ACC112 (cell line): ENCODE measurements at regions not wholly inside any gene's neighbourhood (a gene's known extent, or its start where the extent isn't known, plus 50 kb on each side); places are given as distances from the start of the nearest gene placed in this dataset.

Experiments used
- H2AFZ ChIP-seq: fragments of 200-600 bp; sonication (generic); one replicate; pipeline ENCODE4 v1.6.0; 2017; ENCODE audit warnings: antibody characterized with exemption, low read length; ENCODE audit not compliant: unreplicated experiment
- H3K27ac ChIP-seq: fragments of 200-600 bp; sonication (generic); 2 replicates; pipeline ENCODE4 v1.5.1; 2014; ENCODE audit warnings: low read depth, mild to moderate bottlenecking, antibody characterized with exemption, low read length, moderate library complexity
- H3K27me3 ChIP-seq: fragments of 200-600 bp; sonication (generic); 2 replicates; pipeline ENCODE4 v1.6.1; 2014; ENCODE audit warnings: mild to moderate bottlenecking, antibody characterized with exemption, low read length, moderate library complexity, mixed read lengths; ENCODE audit not compliant: insufficient read depth
- H3K36me3 ChIP-seq: fragments of 200-600 bp; sonication (generic); 2 replicates; pipeline ENCODE4 v1.6.1; 2016; ENCODE audit warnings: mild to moderate bottlenecking, antibody characterized with exemption, low read length, moderate library complexity, mixed read lengths; ENCODE audit not compliant: insufficient read depth
- H3K4me1 ChIP-seq: fragments of 200-600 bp; sonication (generic); one replicate; pipeline ENCODE4 v1.6.1; 2016; ENCODE audit warnings: low read length, mixed read lengths; ENCODE audit not compliant: insufficient read depth, unreplicated experiment, control insufficient read depth
- H3K4me3 ChIP-seq: fragments of 200-600 bp; sonication (generic); 2 replicates; pipeline ENCODE4 v1.5.1; 2014; ENCODE audit warnings: mild to moderate bottlenecking, low read depth, low read length
- H3K79me2 ChIP-seq: fragments of 200-600 bp; sonication (generic); one replicate; pipeline ENCODE4 v1.6.0; 2016; ENCODE audit warnings: low read length; ENCODE audit not compliant: control insufficient read depth, unreplicated experiment, insufficient read depth

DNA sequence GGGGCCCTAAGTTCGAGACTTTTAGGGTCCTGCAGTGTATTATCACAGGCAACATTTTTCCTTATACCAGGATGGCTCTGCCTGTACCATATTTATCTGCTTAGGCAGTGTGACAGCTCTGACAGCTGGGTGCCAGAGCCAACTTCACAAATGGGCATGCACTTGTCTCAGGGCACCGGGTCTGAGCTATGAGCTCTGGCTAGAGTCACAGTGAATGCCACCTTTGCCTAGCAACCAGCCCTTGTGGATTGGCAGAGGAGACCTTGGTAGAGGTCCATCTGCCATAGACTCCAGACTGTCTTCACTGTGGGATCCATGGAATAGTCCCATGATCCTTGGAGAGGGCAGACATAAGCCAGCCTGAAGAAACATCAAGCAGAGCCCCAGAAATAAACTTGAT is 746.6 kb upstream of the TSPY4 start:
- Histone ChIP-seq H3K27ac (no peak overlapping the region), H3K36me3 (no peaks in the 10 kb centered on the region), H3K27me3 (no peaks in the 10 kb centered on the region), H3K79me2 (no peaks in the 10 kb centered on the region), H3K4me1 (no peaks in the 10 kb centered on the region), H2AFZ (no peak overlapping the region), H3K4me3 (no peak overlapping the region)

DNA sequence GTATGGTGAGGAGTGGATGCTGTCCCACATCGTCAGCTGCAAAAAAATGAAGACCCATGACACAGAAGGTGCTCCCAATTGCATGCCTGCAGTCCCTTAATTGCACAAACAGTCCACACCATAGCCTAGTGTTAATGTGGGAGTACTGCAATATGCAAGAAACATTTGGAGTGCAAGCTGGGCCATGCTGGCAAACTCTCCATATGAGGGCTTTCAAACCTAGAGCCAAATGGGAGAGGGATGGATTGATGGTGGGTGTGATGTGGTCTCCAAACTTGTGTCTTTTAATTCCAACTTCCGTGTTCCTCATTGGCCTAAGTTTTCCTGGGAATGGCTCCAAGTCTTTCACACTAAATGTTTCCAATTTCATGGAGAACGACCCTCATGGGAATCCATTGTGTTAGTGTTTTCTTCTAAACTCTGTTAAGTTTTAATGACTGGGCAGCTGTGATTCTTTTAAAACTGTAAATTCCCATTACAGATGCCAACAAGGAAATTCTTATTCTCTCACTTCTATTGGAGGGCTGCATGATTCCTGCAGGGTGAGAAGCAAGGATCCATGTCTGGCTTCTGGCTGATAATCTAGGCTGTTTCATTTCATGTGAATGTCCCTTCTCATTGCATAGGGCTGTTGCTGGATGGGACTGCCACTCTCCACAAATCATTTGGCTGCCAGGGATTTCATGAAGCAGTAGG is 745.3 kb upstream of the TSPY4 start:
- no peaks in the 10 kb centered on the region for H3K79me2 ChIP-seq
- H3K27ac ChIP-seq, result no peak overlapping the region
- no peak overlapping the region for H3K4me3 ChIP-seq
- no peaks in the 10 kb centered on the region for H3K4me1 ChIP-seq
- H3K36me3 ChIP-seq, result no peaks in the 10 kb centered on the region
- H3K27me3 ChIP-seq, result no peaks in the 10 kb centered on the region
- no peak overlapping the region for H2AFZ ChIP-seq

DNA sequence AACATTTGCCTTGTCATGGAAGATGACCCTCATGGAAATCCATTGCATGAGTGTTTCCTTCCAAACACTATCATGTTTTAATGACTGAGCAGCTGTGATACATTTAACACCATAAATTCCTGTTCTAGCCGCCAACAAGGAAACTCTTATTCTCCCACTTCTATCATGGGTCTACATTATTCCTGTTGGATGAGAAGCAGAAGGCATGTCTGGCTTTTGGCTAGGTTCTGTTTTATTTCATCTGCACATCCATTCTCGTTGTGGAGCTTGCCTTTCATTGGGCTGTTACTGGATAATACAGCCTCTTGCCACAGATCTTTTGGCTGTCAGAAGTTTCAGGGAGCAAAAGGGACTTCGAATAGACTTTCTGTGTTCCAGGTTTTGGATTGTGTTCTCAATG is 742.6 kb upstream of the TSPY4 start:
- H3K27ac ChIP-seq, result no peak overlapping the region
- no peaks in the 10 kb centered on the region for H3K27me3 ChIP-seq
- no peaks in the 10 kb centered on the region for H3K36me3 ChIP-seq
- no peak overlapping the region for H2AFZ ChIP-seq
- H3K4me1 ChIP-seq, result no peaks in the 10 kb centered on the region
- no peaks in the 10 kb centered on the region for H3K79me2 ChIP-seq
- H3K4me3 ChIP-seq, result no peak overlapping the region

- Histone ChIP-seq H2AFZ (no peak overlapping the region), H3K27ac (no peak overlapping the region), H3K79me2 (no peaks in the 10 kb centered on the region), H3K36me3 (no peaks in the 10 kb centered on the region), H3K4me3 (no peak overlapping the region), H3K4me1 (no peaks in the 10 kb centered on the region), H3K27me3 (no peaks in the 10 kb centered on the region)
Measured at GRCh38 chrY:8599141-8599540, 738.1 kb upstream of the TSPY4 start.

- H3K36me3 ChIP-seq, result no peaks in the 10 kb centered on the region
- no peaks in the 10 kb centered on the region for H3K27me3 ChIP-seq
- no peak overlapping the region for H3K27ac ChIP-seq
- no peak overlapping the region for H2AFZ ChIP-seq
- no peak overlapping the region for H3K4me3 ChIP-seq
- no peaks in the 10 kb centered on the region for H3K79me2 ChIP-seq
- no peaks in the 10 kb centered on the region for H3K4me1 ChIP-seq
Measured at GRCh38 chrY:8610620-8611019, 726.6 kb upstream of the TSPY4 start.

DNA sequence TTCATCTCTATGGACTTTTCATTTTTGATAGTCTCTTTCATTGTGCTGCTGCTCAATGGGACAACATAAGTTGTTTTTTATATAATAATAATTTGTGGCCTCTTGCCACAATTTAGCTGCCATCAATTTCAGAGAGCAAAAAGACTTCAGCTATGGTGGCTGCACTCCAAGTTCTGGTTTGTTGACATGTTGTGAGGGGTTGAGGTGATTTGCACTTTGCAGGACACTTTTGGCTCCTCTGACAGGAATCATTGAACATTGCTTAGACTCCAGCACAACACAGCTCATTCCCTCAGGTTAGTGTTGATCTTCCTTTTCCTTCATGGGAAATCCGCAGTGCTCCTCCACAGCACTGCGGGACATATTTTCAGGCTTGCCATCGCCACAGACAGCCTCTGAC is 725.4 kb upstream of the TSPY4 start:
- Histone ChIP-seq H3K79me2 (no peaks in the 10 kb centered on the region), H2AFZ (no peak overlapping the region), H3K4me1 (no peaks in the 10 kb centered on the region), H3K27ac (no peak overlapping the region), H3K27me3 (no peaks in the 10 kb centered on the region), H3K4me3 (no peak overlapping the region), H3K36me3 (no peaks in the 10 kb centered on the region)

DNA sequence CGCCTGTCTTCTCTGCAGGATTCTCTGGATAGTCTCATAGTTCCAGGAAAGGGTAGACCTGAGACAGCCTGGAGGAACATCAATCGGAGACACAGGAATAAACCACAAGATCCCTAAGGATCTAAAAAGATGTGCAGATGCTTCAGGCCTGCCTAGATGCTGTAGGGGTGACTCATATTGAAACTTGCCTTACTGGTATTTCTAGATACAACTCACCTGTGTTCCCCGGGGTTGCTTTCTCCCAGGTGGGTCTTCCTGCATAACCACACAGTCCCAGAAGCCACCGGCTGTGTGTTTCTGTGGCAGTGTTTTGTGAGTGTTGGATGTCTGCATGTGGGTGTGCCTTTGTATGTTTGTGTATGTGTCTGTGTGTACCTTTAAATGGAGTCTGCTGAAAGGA is 719.0 kb upstream of the TSPY4 start:
- no peak overlapping the region for H3K27ac ChIP-seq
- no peak overlapping the region for H2AFZ ChIP-seq
- H3K27me3 ChIP-seq, result no peaks in the 10 kb centered on the region
- no peak overlapping the region for H3K4me3 ChIP-seq
- H3K36me3 ChIP-seq, result no peaks in the 10 kb centered on the region
- H3K79me2 ChIP-seq, result no peaks in the 10 kb centered on the region
- H3K4me1 ChIP-seq, result no peaks in the 10 kb centered on the region

DNA sequence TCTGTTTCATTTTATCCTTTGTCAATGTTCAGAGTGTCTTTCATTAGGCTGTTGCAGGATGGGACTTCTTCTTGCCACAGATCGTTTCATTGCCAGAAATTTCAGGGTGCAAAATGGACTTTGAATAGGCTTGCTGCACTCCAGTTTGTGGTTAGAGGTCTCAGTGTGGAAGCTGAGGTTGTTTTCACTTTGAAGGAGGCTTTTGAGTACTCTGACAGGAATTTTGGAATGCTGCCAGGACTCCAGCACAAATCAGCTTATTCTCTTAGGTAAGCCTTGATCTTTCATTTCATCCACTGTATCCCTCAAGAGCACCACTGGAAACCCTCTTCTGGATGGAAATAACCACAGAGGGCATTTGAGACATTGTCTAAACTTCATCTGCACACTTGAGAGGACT is 715.1 kb upstream of the TSPY4 start:
- H3K79me2 ChIP-seq, result no peaks in the 10 kb centered on the region
- H3K4me1 ChIP-seq, result no peaks in the 10 kb centered on the region
- no peaks in the 10 kb centered on the region for H3K36me3 ChIP-seq
- no peaks in the 10 kb centered on the region for H3K27me3 ChIP-seq
- no peak overlapping the region for H3K4me3 ChIP-seq
- no peak overlapping the region for H2AFZ ChIP-seq
- no peak overlapping the region for H3K27ac ChIP-seq

DNA sequence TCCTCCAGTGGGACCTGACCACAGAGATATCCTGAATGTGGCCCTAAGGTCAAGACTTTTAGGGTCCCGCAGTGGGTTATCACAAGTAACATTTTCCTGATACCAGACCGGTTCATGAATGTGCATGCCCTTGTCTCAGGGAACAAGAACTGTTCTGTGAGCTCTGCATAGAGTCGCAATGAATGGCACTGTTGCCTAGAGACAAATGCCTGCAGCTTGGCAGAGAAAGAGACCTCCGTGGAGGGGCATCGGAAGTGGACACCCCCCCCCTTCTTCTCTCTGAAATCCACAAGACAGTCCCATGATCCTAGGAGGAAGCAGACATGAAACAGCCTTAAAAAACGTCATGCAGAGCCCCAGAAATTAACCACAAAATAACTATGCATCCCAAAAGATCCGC is 714.4 kb upstream of the TSPY4 start:
- no peak overlapping the region for H3K4me3 ChIP-seq
- no peak overlapping the region for H2AFZ ChIP-seq
- no peaks in the 10 kb centered on the region for H3K36me3 ChIP-seq
- no peaks in the 10 kb centered on the region for H3K27me3 ChIP-seq
- H3K27ac ChIP-seq, result no peak overlapping the region
- no peaks in the 10 kb centered on the region for H3K79me2 ChIP-seq
- H3K4me1 ChIP-seq, result no peaks in the 10 kb centered on the region

DNA sequence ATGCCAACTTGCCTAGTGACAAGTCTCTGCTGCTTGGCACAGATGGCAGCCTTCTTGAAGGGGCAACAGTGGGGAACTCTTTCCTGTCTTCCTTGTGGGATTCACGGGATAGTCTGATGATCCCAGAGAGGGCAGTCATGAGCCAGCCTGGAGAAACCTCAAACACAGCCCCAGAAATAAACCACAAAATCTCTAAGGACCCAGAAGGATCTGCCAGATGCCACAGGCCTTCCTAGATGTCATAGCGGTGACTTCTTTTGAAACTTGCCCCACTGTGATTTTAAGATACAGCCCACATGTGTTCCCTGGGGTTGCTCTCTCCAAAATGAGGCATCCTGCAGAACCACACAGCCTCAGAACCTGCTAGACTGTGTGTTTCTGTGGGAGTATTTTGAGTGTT is 707.6 kb upstream of the TSPY4 start:
- H3K36me3 ChIP-seq, result no peaks in the 10 kb centered on the region
- no peak overlapping the region for H3K4me3 ChIP-seq
- H3K79me2 ChIP-seq, result no peaks in the 10 kb centered on the region
- H2AFZ ChIP-seq, result no peak overlapping the region
- no peaks in the 10 kb centered on the region for H3K4me1 ChIP-seq
- H3K27me3 ChIP-seq, result no peaks in the 10 kb centered on the region
- no peak overlapping the region for H3K27ac ChIP-seq

GRCh38 chrY:8638111-8638510 is 699.2 kb upstream of the TSPY4 start:
- Histone ChIP-seq H3K27ac (no peak overlapping the region), H3K4me3 (no peak overlapping the region), H3K79me2 (no peaks in the 10 kb centered on the region), H2AFZ (no peak overlapping the region), H3K4me1 (no peaks in the 10 kb centered on the region), H3K27me3 (no peaks in the 10 kb centered on the region), H3K36me3 (no peaks in the 10 kb centered on the region)
